ENCODE measurements at regions not wholly inside any gene's neighbourhood (a gene's known extent, or its start where the extent isn't known, plus 50 kb on each side); places are given as distances from the start of the nearest gene placed in this dataset.

GRCh38 chr4:3830774-3831528 lies 64.8 kb downstream of the ADRA2C start:
- TF ChIP-seq CTCF (IDR thresholded peaks at IDR 0.05) (no peak), POLR2A (IDR thresholded peaks at IDR 0.05) (no peak)
